A204.1 (cell line): ENCODE measurements at regions not wholly inside any gene's neighbourhood (a gene's known extent, or its start where the extent isn't known, plus 50 kb on each side); places are given as distances from the start of the nearest gene placed in this dataset.
"Not testable (repeated sequence)": the region's sequence is repeated elsewhere in the genome, so short reads cannot be mapped to it uniquely, and the experiment has no call there.

Source experiments
- FAIRE-seq: peaks from 2 replicates; lab custom pipeline; 2012; peaks lifted over from hg19 to GRCh38; lab: Jason Lieb, UNC

DNA sequence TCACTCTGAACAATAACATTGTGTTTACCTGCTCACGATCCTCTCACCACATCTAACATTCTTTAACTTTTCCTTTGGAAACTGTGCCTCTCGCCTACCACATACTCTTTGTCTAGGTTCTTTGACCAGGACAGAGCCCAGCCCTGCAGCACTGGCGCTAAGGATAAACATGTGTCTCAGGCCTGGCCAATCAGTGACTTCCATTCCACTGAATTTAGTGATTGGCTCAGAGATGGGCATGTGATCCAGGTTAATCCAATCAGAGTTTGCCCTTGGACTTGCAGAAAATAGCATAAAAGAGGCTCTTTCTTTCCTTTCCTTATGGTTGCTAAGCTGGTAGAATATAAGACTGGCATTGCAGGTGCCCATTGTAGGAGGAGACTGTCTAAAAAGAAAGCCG lies 605.7 kb downstream of the MATN1 start:
- no peak for FAIRE-seq

DNA sequence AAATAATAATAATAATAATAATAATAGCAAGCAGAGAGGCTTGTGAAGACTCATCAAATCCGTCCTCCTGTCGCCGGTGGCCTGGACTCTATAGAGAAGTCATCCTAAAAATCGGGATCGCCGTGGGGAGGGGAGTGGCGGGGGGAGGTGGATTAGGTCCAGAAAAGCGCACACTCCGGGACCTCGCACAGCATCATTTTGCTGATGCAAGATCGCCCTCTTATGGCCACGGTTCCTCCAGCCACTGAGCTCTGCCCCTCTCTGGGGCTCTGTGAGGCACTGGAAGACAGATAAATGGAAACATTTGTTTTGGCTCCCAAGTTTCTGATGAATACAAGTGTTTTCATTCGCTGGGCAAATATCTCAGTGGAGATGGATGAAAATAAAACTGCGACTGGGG lies 612.0 kb downstream of the MATN1 start:
- no peak for FAIRE-seq

DNA sequence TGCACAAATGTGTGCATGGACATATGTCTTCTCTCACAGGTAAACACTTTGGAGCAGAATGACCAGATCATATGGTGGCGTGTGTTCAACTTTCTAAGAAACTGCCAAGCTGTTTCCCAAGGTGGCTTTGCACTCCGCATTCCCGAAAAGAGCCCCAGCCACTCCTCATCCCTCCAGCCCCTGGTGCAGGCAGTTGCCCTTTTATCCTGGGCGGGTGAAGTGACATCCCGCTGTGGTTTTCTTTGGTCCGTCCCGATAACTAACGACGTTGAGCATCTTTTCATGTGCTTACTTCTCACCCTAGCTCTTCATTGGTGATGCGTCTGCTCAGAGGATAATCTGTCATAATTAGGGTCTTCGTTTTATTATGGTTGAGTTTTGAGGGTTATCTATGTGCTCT lies 612.5 kb downstream of the MATN1 start:
- FAIRE-seq, result no peak

DNA sequence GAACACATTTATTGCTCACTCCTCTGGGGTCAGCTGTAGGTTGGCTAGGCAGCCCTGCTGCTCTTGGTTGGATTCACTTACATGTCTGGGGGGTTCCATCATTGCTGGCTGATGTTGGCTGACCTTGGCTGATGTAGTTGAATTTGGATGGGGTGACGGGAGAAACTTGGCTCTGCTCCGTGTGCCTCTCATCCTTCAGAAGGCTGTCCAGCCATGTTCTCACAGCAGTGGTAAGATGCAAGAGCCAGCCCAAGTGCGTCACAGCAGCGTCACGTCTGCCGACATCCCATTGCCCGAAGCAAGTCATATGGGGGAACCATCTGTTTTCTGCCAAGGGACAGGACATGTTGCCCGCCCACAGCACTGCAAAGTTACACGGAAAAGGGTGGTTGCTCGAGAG lies 613.5 kb downstream of the MATN1 start:
- FAIRE-seq, result no peak

DNA sequence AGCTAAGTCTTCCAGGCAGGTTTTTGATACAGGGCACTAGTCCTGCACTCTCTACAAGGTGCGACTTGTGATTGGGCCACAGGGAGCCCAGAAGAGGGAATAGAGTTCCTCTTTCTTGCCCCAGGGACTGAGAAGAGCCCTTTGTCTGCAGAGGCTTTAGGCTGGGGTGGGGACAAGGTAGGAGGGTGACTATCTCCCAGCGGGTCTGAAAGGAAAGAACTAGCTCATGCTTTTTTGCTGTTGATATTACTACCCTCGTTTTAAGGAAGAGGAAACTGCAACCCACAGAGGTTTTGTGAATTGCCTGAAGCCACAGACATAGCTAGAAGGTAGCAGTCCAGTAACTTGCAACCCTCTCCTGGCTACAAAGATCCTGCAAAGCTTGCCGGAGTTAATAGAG lies 615.2 kb downstream of the MATN1 start:
- no peak for FAIRE-seq

DNA sequence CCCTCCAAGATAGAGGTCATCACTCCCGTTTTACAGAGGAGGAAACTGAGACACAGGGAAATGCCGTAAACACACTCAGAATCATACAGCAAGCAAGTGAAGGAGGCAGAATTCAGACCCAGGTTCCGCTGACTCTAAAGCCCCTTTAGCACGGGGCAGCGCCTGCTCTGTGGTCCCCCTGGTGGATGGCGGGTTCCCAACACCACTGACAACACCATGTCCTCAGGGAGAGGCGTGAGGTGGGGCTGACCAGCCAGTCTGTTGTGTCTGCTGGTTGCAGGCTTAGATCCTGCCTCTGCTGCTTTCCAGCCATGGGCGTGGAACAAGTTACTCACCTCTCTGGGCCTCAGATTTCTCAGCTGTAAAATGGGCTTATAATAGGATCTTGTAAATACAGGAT lies 617.3 kb downstream of the MATN1 start:
- no peak for FAIRE-seq

DNA sequence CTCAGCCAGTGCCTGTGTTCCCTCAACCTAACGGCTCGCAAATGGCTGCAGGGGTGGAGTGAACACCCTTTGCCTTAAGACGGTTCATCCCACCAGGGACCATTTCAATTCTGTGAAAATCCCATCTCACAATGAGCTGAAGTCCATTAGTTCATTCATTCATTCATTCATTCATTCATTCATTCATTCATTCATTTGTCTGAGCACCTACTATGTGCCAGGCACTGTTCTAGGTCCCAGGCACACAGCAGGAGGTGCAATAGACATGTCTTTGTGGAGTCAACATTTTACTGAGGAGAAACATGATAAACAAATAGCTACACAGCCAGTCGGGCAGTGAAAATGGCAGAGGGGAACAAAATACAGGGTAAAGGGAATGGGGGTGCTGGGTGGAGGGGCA lies 618.8 kb downstream of the MATN1 start:
- no peak for FAIRE-seq

DNA sequence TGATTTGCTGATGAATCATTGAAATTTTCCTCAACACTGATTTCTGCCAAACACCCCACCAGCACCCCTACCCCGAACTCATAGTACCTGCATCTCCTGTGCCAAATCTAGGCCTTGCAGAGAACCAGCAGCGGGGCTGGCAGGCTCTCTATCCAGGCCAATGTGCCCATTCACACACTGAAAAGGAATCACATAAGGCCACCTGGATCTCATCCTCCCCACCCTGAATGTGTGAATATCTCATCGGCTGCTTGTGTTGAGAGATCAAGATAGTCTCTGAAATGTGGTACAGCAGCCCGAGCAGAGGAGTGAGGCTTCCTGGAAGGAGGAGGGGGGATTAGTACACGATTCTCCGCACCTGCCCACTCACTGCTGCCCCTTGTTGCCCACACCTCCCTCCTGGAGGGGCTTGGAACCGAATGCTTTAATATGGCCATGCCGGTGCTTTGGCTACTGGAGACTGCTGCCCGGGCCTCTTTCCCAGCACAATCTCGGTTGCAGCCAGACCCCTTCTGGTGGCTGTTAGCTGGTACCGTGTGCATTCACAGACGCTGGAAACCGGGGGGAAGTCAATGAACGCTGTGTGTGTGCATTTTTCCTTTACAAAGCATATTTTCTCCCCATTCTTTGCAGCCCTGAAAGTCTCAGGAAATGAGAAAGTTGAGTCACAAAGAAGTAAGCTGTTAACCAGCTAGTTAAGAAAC lies 619.5 kb downstream of the MATN1 start:
- FAIRE-seq, result no peak

DNA sequence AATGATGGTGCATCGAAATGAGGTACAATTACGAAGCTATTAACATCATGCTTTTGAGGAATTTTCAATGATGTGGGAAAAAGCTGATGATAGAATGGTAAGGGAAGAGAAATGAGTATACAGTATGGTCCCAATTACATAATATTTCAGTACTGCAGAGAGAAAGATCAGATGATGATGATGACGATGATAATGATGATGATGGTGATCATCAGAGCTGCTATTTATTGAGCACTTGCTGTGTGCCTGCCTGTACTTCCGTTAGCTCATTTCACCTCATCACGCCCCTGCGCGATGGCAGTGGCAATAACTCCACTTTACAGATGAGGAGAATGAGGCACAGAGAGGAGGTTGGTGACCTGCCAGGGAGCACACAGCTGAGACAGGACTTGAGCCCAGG lies 620.8 kb downstream of the MATN1 start:
- no peak for FAIRE-seq

DNA sequence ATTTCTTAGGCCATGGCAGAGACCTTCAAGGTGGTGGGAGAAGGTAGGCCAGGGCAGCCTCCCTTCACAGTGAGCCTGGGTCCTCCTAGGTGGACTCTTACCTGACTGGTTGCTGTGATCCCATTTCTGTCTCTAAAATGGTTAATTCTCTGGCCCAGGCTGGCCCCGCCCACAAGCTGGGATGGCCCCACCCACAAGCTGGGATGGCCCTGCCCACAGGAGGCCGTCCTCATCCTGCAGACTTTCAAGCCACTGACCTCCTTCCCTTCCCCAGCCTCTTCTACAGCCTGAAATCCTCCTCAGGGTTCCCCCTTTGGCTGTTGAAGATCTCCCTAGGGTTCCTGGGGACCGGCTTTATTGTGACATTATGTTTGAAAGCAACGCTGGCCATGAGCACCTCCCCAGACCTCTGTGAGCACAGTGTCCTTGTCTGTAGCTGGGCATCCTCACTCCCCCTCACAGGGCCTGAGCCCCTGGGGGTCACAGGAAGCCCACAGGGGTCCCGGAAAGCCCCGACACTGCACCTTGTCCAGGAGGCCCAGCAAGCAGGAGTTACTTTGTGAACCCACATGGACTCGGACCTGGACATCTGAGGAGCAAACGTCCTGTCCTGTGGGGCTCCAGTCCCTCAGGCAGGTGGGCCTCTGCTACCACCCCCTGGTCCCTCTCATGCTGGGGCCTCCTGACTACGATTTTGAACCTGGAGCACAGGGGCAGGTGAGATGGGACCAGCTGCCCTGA lies 621.7 kb downstream of the MATN1 start:
- FAIRE-seq, result no peak

DNA sequence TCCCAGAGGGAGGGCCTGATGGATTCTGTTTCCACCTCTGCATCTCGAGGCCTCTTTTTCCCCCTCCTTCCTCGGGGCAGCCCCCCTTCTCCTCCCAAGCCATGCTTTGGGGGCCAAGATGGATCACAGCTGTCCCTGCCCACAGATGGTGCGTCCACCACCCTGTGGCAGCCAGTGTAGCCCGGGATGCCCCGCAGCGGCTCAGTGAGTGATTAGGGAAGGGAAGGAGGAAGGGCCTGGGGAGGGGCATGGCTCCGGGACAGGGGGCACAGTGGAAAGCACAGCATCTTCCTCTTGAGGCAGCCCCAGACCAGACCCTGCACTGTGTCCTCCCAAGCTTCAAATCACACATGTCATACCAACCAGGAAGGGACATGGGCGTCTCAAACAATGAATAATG lies 622.4 kb downstream of the MATN1 start:
- FAIRE-seq, result no peak

DNA sequence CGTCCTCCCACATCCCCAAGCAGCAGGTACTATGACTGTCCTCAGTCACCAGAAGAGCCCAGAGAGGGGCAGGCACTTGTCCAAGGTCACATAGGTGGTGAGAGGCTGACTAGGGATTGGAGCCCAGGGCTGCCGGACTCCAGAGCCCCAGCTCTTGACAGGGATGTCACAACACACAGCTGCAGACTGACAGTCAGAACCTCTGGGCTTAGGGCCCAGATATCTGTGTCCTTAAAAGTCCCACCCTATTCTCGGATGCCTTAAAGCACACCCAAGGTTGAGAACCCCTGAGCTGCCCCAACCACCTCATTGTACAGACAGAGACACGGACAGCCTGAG lies 622.9 kb downstream of the MATN1 start:
- no peak for FAIRE-seq

DNA sequence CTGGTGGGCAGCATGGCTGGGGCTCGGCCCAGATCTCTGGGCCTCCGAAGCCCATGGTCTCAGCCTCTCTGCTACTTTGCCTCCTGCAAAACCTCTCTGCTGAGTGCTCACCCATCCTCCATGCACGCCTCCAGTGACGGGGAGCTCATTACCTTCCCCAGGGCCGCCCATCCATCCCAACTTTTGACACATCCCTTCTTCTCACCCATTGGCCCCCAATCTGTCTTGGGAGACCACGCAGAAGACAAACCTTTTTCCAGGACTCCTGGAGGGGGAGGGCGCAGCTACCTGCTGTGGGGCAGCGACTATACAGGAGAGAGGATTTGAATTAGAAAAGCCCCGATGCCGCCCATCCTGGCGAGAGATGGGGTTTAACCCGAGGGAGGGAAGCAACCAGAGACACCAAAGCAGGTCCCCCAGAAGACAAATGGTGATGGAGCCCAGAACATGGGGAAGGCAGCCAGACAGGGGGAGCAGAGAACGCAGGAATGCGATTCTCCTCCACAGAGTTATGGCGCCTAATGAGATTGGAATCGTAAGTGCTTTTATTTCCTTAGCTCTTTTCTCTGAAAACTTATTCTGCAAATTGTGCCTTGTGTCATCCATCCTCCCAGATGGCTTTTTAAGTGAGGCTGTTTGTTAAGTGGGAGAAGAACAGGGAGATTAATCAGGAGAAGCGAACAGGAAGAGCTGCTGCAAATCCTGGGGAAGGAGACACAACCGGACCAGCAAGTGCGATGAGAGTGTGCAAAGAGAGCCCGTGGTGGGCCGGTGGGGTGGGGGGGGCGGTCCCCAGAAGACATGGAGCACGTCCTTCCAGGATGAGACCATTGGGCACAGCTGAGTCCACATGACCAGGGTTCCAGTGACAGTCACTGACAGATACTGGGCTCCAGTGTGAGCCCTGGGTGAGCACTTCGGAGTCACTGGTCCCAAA lies 623.5 kb downstream of the MATN1 start:
- FAIRE-seq, result no peak

DNA sequence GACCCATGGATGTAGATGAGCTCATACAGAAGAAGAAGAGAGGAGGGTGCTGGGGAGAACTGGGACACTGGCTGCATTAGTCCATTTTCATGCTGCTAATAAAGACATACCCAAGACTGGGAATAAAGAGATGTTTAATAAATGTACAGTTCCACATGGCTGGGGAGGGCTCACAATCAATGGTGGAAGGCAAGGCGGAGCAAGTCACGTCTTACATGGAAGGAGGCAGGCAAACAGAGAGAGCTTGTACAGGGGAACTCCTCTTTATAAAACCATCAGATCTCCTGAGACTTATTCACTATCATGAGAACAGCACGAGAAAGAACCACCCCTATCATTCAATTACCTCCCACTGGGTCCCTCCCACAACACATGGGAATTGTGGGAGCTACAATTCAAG lies 625.5 kb downstream of the MATN1 start:
- not testable (repeated sequence) for FAIRE-seq

DNA sequence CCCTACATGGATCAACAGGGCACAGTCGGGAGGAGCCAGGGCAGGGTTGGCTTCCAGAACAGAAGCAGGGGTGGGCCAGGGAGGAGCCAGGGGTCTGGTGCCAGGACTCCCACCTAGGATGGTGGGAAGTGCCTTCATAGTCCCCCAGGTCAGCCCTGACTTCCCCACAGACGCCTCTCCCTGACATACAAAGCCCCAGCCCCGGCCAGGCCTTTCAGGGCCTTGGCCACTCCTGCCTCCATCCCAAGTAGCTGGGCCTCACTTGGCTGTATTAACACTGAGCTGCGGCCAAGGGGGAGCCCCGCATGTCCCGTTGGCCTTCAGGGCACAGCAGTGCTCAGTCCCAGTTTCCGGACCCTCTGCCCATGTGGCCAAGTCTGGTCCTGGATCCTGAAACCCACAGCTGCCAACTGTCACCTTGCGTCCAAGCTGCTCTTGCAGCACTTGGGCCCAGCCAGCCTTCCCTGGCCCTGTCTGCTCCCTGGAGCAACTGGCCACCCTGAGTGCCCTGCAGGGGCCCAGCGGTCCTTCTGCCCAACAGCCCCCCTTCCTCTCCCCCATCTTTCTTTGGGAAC lies 627.8 kb downstream of the MATN1 start:
- no peak for FAIRE-seq

DNA sequence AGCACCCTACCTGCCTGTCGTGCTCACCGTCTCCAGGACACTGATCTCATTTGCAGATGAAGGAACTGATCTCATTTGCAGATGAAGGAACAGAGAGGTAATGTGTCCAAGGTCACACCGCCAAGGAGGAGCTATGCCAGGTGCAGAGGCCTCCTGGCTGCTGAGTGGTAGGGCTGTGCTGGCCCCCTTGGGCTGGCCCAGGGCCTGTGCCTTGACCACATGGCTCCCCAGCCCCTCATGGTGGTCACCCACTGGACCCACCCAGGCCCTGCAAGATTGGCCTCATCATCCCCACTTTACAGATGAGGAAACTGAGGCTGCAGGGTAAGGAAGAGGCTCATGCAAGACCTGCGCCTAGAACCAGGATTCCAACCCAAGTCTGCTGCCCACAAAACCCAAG lies 628.3 kb downstream of the MATN1 start:
- FAIRE-seq, result no peak

DNA sequence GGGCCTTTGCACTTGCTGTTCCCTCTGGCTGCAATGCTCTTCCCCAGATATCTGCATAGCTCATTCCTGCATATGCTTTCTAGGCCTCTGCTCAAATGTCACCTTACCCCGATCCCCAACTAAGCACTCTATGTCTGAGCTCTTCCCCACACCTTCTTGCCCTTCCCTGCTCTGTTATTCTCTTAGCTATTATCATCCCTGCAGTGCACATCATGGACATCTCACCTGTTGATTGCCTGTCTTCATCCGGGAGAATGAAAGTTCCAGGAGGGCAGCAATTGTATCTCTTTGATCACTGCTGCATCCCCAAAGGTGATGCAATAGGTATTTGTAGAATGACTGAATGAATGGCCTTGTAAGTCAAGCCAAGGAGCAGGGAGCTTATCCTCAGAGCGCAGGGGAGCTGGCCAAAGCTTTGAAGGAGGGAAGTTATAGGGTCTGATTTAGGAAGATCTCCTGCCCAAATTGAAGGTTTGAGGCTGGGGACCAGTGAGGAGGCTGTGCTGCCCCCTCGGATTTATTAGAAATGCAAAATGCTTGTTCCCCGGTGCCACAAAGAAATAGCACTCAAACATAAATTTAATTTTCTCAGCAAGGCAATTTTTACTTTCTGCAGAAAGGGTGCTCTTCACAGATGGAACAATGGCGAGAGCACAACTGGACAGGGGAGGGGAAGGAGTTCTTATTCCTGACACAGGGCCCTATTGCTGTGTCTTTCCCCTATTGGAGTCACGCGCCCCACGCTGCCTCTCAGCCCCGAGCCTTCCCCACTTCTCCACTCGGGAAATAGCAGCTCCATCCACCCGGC lies 631.1 kb downstream of the MATN1 start:
- no peak for FAIRE-seq

DNA sequence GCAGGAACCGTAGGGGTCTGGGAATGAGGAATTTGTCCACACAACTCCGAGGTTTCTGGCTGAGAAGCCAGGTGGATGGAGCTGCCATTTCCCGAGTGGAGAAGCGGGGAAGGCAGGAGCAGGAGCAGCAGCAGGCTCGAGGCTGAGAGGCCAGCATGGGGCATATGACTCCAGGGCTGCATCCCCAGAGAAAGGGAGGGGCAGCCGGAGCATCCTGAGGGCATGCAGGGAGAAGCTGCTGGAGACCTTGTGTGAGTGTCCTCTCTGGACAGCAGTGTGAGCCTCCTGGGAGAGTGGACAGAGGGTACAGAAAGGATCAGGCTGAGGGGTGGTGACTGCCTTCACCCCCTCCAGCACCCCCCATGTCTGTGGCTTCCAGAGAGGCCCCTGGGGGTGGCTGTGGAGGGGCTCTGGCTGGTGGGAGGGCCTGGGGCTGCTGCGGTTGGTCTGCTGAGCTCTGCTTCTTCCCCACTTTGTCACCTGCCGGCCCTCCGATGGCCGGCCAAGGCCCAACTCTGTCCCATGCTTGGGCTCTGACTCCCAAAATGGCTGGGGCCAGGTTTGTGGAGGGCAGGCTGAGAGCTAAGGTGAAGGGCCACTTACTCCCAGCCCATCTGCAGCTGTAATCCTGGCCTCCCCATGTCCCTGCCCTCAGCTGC lies 633.1 kb downstream of the MATN1 start:
- no peak for FAIRE-seq

DNA sequence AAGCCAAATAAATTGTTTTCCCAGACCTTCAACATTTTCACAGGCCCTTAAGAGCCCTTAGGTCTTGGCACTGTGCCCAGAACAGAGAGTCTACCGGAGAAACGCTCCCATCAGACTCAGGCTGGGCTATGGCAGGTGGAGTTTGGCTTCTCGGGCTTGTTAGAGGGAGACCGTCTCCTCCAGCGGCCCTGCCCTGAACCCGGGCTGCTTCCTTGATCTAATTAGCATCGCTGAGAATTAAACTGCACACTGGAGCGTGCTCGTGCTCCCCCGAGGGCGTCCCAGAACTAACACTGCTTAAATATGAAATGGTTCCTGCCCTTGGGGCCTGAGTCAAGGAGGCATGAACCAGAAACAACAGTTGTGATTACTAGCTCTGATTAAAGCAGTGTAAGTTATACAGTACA lies 634.4 kb downstream of the MATN1 start:
- FAIRE-seq, result no peak

DNA sequence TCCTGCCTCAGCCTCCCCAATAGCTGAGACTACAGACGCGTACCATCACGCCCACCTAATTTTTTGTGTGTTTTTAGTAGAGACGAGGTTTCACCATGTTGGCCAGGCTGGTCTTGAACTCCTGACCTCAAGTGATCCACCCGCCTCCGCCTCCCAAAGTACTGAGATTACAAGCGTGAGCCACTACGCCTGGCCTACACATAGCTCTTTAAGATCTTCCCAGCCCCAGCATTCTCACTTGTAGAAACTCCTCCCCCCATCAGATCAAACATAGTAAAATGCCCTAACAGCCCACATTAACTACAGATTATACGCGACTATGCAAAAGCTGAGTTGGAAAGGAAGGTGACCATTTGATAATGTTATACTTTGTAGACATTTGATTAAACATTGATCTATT lies 634.8 kb downstream of the MATN1 start:
- FAIRE-seq, result no peak

DNA sequence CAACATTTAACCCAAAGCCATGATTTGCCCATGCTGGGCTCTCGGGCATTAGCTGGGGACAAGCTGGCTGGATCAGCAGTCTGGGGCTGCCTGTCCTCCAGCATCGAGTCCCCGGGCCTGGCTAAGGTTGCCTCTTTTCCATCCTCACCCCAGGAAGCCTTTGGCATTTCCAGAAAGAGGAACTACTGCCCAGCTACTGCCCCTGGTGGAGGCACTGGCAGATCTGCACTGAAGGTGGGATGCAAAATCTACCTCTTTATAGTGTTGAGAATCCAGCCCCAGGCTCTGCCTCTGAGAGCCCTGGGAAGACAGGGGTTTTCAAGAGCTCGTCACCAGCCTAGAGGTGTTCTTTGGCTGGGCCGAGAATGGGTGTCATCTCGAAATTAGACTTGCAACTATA lies 635.9 kb downstream of the MATN1 start:
- no peak for FAIRE-seq
